GM19035 (cell line): ENCODE measurements at regions not wholly inside any gene's neighbourhood (a gene's known extent, or its start where the extent isn't known, plus 50 kb on each side); places are given as distances from the start of the nearest gene placed in this dataset.
"Not testable (repeated sequence)": the region's sequence is repeated elsewhere in the genome, so short reads cannot be mapped to it uniquely, and the experiment has no call there.

Experiments
- ATAC-seq: cut with Tn5 transposase; IDR thresholded peaks from one replicate; pipeline ENCODE4 v1.9.1; 2021; ENCODE audit not compliant: unreplicated experiment

DNA sequence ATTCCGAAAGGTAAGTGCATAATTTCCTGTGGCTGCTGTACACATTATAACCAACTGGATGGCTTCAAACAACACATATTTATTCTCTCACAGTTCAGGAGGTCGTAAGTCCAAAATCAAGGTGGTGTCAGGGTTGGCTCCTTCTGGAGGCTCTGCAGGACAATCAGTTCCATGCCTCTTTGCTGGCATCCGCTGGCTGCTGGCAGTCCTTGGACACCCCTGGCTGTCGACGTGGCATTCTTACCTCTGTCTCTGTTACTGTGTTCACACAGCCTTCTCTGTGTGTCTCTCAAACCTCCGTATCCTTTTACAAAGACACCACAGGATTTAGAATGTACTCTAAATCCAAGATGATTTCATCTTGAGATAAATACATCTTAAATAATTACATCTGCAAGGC lies 398.8 kb upstream of the ATP10A start:
- ATAC-seq, result no peak

DNA sequence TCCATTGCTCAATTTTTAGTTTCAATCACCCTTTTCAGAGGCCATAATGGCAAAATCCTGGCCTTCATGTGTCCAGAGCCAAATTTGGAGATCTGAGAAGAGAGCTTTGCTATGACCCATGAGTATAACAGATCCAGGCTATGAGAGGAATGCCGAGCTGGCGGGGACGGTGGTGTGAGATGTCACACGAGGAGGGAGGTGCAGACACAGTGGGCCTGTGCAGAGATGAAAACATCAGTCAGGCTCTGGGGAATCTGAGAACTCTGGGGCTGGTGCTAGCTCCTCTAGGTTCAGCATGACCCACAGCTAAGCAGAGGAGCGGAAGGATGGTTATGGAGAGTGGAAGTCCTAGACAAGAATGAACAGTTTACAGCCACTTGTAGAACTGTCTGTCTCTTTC lies 398.3 kb upstream of the ATP10A start:
- ATAC-seq, result no peak

DNA sequence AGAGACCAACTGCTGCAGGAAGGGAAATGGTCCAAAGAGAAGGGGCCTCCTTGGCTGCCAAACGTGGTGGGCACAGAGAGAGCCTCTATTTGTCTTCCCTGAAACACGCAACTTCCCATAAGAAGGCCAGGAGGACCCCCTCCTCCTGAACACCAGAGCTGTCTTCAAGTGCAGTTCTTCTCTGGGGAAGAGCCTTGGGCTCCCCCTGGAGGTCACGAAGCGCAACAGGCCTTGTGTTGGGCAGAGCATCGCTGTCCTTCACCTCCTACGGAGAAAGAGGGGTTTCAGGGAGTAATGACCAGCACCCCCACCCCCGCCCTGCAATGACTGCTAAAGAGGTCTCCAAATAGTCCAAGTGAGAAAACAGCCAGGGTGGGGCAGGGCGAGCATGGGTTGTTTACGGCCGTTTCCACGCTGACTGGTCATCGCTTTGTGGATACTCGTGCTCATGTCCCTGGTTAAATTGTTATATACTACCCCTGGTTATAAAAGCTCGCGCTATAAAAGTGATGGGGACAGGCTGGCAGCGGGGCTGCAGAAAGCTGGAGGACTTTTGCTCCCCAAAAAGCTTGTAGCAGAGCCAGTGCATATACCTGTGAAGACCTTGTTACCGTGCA lies 397.5 kb upstream of the ATP10A start:
- no peak for ATAC-seq

DNA sequence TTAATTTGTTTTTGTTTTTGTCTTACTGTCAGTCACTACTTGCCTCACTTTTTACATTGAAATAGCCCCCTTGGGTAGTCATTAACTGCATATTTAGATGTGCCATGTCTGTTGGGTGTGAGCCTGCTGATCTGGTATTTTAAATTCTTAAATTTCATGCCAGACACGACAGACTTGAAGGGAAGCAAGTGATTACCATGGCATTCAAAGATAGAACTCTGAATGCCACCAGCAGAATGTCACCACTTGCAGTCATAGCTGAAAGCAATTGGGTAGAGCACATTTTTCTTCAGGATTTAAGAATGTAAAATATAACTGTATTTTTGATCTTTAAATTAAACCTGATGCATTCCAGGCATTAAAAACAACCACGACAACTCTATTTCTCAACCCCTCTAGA lies 396.5 kb upstream of the ATP10A start:
- ATAC-seq, result no peak

DNA sequence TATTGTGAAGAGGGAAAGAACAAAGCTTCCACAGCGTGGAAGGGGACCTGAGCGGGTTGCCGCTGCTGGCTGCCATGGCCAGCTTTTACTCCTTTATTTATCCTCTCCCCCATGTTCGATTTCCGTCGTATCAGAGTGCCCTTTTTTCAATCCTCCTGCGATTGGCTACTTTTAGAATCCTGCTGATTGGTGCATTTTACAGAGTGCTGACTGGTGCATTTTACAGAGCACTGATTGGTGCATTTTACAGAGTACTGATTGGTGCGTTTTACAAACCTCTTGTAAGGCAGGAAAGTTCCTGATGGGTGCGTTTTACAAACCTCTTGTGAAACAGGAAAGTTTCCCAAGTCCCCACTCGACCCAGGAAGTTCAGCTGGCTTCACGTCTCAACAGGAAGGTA lies 381.7 kb upstream of the ATP10A start:
- not testable (repeated sequence) for ATAC-seq

DNA sequence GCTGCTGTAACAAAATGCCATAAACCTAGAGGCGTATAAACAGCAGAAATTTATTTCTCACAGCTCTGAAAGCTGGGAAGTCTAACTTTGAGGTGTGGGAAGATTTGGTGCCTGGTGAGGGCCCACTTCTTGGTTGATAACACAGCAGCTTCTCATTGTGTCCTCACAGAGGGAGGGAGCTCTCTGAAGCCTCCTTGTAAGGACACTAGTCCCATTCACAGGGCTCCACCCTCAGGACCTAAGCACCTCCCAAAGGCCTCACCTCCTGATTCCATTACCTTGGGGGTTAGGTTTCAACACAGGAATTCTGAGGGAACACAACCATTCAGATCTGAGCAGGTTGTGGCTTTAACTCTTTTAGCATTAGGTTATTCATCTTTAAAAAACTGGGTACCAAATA lies 380.3 kb upstream of the ATP10A start:
- no peak for ATAC-seq

DNA sequence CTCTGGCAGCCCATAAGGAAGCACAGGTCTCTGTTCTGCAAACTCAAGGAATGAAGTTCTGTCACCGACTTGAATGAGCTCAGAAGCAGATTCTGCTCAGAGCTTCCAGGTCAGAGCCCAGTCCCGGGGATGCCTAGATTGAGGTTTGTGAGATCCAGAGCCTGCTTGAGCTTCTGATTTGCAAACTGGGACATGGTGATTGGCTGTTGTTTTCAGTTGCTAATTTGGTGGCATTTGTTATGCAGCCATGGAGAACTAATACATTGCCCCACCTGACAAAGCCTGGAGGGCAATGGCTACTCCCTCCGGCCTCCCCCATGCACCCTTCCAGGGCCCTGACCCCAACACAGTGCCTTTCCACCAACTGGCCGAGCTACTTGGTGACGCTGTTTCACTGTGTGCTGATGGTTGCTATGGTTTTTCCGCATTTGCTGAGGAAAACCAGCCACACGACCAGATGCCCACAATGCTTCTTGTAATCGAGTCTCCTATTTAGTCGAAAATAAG lies 379.5 kb upstream of the ATP10A start:
- no peak for ATAC-seq

DNA sequence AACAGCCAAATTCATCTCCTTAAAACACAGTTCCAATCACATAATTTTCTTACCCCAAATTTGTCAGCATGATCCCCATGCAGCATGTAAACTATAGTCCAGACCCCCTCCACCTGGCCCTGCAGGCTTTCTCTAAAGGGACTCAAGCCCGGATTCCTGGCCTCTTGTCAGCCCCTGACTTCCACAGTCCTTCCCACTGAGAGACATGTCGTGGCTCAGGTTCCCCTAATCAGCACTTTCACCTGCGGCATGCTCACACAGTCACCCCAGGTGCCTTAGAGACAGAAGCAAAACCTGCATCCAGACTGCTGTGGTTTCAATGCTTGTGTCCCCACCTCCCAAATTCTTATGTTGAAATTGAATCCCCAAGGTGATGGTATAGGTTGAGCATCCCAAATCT lies 372.7 kb upstream of the ATP10A start:
- ATAC-seq, result no peak

DNA sequence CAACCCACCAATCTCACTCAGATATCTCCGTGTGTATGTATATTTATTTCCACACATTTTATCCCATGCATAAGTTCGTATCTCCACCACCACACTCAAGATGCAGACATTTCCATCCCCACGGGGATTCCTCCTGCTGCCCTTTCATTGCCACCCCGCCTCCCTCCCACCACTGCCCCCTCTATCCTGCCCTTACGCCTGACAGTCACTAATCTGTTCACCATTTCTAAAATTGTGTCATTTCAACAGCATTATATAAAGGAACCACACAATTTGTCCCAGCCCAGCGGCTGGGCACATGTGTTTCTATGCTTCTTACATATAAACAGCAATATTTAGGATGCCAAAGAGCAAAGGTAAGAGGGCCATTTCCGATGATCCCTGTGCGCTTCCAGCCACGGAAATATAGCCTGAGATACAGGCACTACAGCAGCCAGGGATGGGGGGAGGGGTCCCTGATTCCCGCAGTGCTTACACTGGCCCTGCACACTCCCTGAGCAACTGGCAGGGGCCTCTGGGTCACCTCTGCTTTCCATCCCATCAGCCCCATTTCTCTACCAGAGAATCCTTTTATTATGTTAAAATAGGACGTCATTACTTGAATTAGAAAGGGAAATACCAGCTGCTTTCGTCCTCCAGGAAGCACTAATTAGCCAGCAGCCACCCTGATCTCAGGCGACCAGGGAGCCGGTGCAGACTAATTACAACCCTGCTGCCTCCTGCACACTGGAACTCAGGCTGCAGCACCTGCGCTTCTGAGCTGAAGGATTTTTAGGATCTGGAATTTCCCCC lies 372.0 kb upstream of the ATP10A start:
- ATAC-seq, result no peak

DNA sequence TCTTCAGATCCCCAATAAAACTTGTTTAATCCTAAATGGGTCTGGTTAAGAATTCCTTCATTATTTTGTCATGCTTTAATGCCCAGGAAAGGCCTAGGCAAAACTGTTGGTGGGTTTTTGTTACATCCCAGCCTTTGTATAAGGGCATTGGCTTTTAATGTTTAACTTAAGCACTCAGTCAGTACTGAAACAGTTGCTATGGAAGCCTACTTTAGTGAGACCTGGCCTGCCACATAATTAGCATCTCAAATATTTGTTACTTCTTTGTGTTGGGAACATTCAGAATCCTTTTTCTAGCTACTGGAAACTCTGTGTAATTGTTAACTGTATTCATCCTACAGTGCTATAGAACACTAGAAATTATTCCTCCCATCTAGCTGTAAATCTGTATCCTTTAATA lies 369.6 kb upstream of the ATP10A start:
- ATAC-seq, result no peak

DNA sequence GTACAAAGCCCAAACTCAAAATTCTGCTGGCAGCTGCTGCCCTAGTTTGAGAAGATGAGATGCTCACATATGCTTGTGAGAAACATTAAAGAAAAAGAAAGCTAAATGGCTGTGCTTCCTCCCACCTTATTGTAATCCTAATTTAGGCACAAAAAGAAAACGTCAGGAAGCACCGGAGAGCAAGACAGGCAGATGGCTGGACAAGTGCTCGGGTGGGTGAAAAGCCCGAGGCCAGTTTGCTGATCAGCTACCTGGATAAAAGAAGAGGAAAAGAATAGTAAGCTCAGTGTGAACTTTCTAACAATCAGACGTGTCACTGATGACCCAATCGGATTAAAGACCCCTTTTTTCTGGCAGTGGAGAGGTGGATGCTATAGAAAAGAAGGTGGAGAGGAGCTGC lies 368.0 kb upstream of the ATP10A start:
- ATAC-seq, result no peak

DNA sequence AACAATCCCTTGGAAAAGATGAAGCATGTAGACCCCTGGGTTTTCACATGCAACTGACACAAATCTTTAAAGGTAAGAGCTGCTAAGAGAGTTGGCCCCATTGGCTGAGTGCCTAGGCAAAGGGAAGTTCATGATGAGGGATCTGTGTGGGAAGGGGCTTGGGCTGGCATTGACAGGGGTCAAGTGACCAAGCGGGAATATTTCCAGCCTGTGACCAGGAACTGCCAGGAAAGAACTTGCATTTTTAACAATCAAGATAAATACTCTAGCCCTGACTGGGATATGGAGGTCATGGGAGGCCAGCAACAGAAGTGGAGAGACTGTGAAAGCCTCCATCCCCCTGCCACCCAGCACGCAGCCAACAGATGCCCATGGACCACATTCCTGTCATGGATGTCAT lies 361.1 kb upstream of the ATP10A start:
- no peak for ATAC-seq

DNA sequence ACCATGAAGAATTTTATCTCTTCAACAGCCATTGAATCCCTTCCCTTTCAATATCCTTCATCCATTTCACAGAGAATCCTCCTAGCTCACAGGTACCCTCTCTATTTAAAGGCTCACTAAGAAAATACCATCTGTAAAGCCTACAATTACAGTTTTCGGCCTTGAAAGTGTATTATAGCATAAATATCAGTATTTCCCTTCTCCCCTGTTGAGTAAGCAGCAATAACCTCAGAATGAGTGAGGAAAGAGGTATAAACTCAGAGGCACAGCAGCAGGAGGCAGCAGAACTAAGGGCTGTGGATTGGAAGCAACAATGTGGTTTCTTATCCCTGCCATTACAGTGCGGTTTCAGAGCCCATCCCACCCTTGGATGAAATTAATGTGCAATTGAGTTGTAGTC lies 360.6 kb upstream of the ATP10A start:
- ATAC-seq, result no peak

DNA sequence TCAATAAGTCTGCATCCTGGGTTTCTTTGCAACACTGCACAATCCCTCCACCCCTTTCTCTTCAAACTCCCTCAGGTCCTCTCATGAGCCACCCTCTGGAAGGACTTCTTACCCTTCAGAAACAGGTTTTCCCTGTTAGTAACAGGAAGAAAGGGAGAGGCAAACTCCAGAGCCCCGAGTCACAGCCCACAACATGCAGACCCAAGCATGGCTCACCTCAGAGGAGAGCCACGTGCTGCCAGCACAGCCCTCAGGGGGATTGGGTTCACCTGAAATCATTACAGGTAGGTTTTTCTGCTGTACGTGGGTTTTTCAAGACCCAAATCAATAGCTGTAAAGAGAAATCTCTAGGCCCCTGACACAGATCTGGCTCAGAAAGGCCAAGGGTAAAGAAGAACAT lies 359.7 kb upstream of the ATP10A start:
- no peak for ATAC-seq

DNA sequence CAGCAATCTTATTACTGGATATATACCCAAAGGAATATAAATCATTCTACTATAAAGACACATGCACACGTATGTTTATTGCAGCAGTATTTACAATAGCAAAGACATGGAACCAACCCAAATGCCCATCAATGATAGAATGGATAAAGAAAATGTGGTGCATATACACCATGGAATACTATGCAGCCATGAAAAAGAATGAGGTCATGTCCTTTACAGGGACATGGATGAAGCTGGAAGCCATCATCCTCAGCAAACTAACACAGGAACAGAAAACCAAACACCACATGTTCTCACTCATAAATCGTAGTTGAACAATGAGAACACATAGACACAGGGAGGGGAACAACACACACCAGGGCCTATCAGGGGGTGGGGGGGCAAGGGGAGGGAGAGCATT lies 353.9 kb upstream of the ATP10A start:
- not testable (repeated sequence) for ATAC-seq

DNA sequence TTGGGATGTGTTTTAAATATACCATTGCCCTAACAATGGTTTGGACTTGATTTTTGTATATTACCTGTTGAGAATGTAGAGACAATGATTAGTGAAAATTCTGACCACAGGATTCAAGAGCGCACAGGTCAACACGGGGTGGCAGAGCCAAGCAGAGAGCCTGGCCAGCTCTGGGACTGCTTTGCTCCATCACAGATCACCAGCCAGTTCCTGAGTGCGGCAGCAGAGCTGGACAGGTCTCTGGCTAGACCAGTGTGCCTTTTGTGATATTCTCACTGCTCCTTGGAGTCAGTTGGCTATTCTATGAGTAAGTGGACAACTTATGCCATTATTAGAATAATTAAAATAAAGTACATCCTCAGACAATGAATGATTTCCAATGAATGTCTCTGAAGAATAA lies 351.2 kb upstream of the ATP10A start:
- ATAC-seq, result no peak

DNA sequence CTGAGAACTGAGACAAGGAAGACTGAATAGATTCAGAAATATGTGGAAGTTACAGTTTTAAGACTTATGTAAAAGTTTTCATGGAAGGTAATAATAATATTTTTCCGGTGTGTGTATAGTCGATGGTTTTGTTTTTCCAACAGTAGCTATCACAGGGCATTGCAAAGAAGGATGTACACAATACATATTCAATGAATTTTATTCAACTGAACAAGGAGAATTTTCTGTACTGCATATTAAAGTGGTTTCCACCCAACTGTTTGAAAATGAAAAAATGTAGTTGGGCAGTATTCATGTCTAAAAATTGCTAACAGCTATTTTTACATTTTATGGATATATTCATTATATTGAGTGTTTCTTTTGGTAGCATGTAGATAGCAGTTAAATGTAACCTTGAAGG lies 350.3 kb upstream of the ATP10A start:
- no peak for ATAC-seq

DNA sequence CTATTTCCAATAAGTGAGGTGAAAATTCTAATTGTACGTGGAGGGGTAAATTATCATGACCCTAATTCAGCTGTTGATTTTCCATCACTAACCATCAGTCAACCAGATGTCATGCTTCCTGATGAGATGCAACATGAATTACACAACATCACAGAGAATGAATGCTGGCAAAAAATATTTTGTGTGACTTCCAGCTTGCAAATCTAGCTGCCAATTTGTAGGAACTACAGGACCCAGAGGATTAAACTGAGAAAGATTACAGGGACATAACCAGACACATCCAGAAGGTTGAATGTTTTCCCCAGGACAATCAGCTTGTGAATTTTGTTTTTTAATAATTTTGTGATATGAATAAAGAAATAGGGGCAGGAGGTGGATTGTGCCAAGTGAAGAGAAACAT lies 349.0 kb upstream of the ATP10A start:
- no peak for ATAC-seq

DNA sequence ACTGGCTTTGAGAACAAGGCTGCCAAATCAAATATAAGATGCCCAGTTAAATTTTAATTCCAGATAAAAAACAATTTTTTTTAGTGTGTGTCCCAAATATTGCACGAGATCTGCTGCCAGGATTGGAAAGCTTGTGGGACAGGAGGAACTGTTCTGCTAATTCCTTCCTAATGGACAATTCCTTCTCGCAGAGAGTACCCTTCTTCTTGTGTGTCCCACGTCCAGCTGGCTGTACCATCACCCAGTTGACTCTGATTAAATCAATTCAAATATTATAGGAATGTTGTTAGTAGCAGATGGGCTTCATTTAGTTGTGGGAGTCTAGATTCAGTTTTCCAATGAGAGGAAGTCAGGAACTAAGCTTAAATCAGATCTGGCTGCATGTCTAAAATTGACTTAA lies 347.9 kb upstream of the ATP10A start:
- ATAC-seq, result no peak

DNA sequence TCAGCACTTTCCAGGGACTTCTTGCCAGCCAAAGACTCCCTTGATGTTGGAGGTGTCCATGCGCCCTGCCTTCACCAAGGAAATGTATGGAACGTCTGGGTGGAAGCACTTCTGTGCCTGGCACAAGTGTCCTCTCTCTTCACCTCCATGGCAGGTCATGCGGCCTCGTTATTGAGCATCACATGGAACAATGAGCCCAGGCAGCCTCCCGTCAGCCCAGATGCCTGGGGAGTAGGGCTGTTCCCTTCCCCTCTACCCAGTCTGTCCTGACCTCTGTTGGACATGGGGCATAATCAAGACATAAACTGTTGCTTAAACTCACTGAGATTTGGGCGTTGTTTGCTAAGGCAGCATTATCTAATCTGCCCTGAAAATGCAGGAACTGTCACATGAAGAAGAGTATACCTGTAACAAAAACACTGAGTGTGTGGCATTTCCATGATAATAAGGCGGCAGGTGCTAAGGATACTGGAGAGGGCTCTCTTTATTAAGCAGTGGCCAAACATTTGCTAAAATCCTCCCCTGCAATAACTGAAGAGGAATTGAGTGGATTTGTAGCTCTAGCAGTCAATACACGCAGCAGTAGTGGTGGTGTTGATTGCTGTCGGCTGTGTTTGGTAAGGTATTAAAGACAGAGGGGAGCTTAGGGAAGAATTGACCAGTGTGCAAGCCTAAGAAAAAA lies 338.2 kb upstream of the ATP10A start:
- ATAC-seq, result no peak

DNA sequence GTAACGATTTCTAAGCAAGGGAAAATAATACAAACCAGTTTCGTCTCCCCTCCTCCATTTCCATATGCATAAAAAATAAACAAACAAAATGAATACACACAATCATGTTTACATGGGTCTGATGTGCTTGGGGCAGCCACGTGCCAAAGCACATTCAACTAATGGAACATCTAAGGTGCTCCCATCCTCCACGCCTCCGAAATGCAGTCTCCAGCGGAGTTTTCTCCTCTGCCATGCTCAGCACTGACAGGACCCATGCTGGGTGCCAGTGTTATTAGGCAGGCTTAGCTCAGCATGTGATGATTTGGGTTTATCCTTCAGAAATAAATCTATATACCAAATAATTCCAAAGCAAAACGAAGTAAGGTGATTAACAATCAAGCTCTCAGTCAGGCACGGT lies 337.3 kb upstream of the ATP10A start:
- no peak for ATAC-seq

DNA sequence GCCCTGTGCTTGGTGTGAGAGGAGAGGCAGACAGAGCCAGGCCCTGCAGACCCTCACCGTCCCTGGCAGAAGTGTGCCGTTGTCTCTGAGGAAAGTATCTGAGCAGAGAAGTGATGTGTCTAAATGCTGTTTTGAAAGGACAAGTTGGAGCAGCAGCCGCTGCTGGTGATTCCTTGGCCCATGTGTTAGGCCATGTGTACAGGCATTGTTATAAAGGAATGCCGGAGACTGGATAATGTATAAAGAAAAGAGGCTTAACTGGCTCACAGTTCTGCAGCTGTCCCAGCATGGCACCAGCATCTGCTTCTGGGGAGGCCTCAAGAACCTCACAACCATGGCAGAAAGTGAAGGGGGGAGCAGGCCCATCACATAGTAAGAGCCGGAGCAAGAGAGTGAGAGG lies 334.6 kb upstream of the ATP10A start:
- no peak for ATAC-seq
